ENCODE measurements at regions not wholly inside any gene's neighbourhood (a gene's known extent, or its start where the extent isn't known, plus 50 kb on each side); places are given as distances from the start of the nearest gene placed in this dataset.

- no peak overlapping the region for H3K4me3 ChIP-seq (ENCODE audit: low read depth, low read length)
- H3K27ac ChIP-seq = no peak overlapping the region
- H3K27me3 ChIP-seq (ENCODE audit: insufficient read depth, low read depth, severe bottlenecking) = no peaks in the 10 kb centered on the region
- DNase-seq = no peak
- no peaks in the 10 kb centered on the region for H3K36me3 ChIP-seq
- TF ChIP-seq CTCF (IDR thresholded peaks at IDR 0.05; ENCODE audit: low read depth, low read length) = no peak
- no peaks in the 10 kb centered on the region for H3K9me3 ChIP-seq (ENCODE audit: severe bottlenecking)
These were observed 314.1 kb upstream of the SGK1 start for GRCh38 chr6:134632024-134632423.

- TF ChIP-seq CTCF (IDR thresholded peaks at IDR 0.05; ENCODE audit: low read depth, low read length) = no peak
- no peaks in the 10 kb centered on the region for H3K36me3 ChIP-seq
- no peak overlapping the region for H3K27ac ChIP-seq
- no peak for DNase-seq
- H3K4me3 ChIP-seq (ENCODE audit: low read depth, low read length) = no peak overlapping the region
- H3K27me3 ChIP-seq (ENCODE audit: insufficient read depth, low read depth, severe bottlenecking) = no peaks in the 10 kb centered on the region
- H3K9me3 ChIP-seq (ENCODE audit: severe bottlenecking) = no peaks in the 10 kb centered on the region
These were observed 313.5 kb upstream of the SGK1 start for GRCh38 chr6:134631398-134631924.

- no peaks in the 10 kb centered on the region for H3K36me3 ChIP-seq
- H3K27me3 ChIP-seq (ENCODE audit: insufficient read depth, low read depth, severe bottlenecking) = no peaks in the 10 kb centered on the region
- no peak overlapping the region for H3K27ac ChIP-seq
- no peak overlapping the region for H3K4me3 ChIP-seq (ENCODE audit: low read depth, low read length)
- no peak for DNase-seq
- no peaks in the 10 kb centered on the region for H3K9me3 ChIP-seq (ENCODE audit: severe bottlenecking)
- no peak for TF ChIP-seq CTCF (IDR thresholded peaks at IDR 0.05; ENCODE audit: low read depth, low read length)
These were observed 312.7 kb upstream of the SGK1 start for GRCh38 chr6:134630508-134631121.

DNA sequence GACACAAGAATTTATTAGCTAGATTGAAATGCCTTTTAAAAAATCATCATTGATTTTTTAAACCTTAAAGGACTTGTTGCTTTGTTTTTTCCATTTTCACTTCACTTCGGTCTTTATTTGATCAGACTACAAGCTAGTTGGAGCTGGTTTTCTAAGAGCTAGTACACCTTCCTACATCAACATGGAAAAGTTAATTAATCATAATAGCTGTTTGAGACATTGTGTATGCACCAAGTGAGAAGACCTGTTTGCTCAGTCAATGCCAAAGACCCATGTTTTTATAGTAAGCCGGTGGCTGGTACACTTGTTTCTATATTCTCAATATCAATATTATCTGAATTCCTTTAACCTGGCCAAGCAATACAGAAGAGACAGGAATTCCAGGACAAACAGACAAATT, 310.2 kb upstream of the SGK1 start:
- Histone ChIP-seq H3K36me3 (no peaks in the 10 kb centered on the region), H3K27ac (no peak overlapping the region), H3K27me3 (ENCODE audit: insufficient read depth, low read depth, severe bottlenecking) (no peaks in the 10 kb centered on the region), H3K9me3 (ENCODE audit: severe bottlenecking) (no peaks in the 10 kb centered on the region), H3K4me3 (ENCODE audit: low read depth, low read length) (no peak overlapping the region)
- TF ChIP-seq CTCF (IDR thresholded peaks at IDR 0.05; ENCODE audit: low read depth, low read length) = no peak
- DNase-seq = no peak

GRCh38 chr6:134627707-134628106, 309.8 kb upstream of the SGK1 start:
- no peaks in the 10 kb centered on the region for H3K27me3 ChIP-seq (ENCODE audit: insufficient read depth, low read depth, severe bottlenecking)
- no peak overlapping the region for H3K4me3 ChIP-seq (ENCODE audit: low read depth, low read length)
- no peaks in the 10 kb centered on the region for H3K36me3 ChIP-seq
- H3K9me3 ChIP-seq (ENCODE audit: severe bottlenecking) = no peaks in the 10 kb centered on the region
- no peak for TF ChIP-seq CTCF (IDR thresholded peaks at IDR 0.05; ENCODE audit: low read depth, low read length)
- no peak for DNase-seq
- H3K27ac ChIP-seq = no peak overlapping the region

DNA sequence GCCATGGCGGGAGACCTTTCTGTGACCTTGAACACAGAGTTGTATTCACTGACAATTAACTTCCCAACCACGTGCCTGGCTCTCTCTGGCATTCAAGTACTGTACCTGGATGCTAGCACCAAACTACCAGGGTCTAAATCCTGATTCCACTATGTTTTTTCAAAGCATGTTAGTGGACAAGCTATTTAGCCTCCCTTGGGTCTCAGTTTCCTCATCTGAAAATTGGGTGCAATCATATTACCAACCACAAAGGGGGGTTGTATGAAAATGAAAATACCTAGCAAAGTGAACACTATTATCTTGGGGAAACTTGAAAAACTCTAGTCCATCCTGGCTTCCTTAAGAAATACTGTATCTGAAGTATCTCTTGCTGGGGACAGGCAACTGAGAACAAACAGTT, 308.7 kb upstream of the SGK1 start:
- Histone ChIP-seq H3K27ac (no peak overlapping the region), H3K36me3 (no peaks in the 10 kb centered on the region), H3K9me3 (ENCODE audit: severe bottlenecking) (no peaks in the 10 kb centered on the region), H3K4me3 (ENCODE audit: low read depth, low read length) (no peak overlapping the region), H3K27me3 (ENCODE audit: insufficient read depth, low read depth, severe bottlenecking) (no peaks in the 10 kb centered on the region)
- no peak for DNase-seq
- TF ChIP-seq CTCF (IDR thresholded peaks at IDR 0.05; ENCODE audit: low read depth, low read length) = no peak

Data from WERI-Rb-1 (cell line).